ENCODE measurements at regions not wholly inside any gene's neighbourhood (a gene's known extent, or its start where the extent isn't known, plus 50 kb on each side); places are given as distances from the start of the nearest gene placed in this dataset.

DNA sequence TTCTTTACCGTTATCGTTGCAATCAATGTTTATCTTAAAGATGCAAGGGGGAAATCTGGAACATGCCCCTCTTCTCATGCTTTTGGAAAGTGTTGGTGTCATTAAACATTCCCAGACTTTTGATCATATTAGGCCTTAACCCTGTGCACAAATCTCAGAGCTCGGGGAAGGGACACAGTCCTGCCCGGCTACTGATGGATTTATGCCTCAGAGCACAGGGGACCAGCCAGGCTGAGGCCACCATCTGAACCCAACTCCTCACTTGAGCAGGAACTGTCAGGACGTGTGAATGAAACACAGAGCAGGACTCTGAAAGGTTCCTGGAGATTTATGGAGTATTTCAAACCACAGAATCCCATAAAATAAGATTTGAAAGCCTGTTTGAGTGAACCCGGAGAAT lies 132.0 kb upstream of the CXCL12 start:
- no peak for TF ChIP-seq POLR2AphosphoS5 (IDR thresholded peaks at IDR 0.05)
- no peak for TF ChIP-seq CTCF (IDR thresholded peaks at IDR 0.05)
